K562 (cell line): ENCODE measurements at regions not wholly inside any gene's neighbourhood (a gene's known extent, or its start where the extent isn't known, plus 50 kb on each side); places are given as distances from the start of the nearest gene placed in this dataset.

Source experiments
- ATAC-seq: fragments of 200-7000 bp; cut with Tn5 transposase; 3 replicates; pipeline ENCODE4 v1.9.1; 2020; ENCODE audit warnings: moderate library complexity
- BruUV-seq: library from RNA; stranded (reverse); fragments of 400-500 nt; replicated peaks from 2 replicates; lab custom pipeline; 2021; lab: Mats Ljungman, UMichigan
- CTCF ChIA-PET: fragments of 300-600 bp; formaldehyde crosslinking; extraction: SDS; loops from one replicate; lab custom pipeline; 2021; ENCODE audit warnings: low intra/inter-chr PET ratio; lab: Yijun Ruan, JAX
- POLR2A ChIA-PET: fragments of 300-600, 350-650 bp; sonication (Branson Sonifier 250); formaldehyde crosslinking; extraction: SDS; loops from one replicate; lab custom pipeline; 2021; ENCODE audit warnings: antibody characterized with exemption, inconsistent platforms; lab: Yijun Ruan, JAX
- DNase-seq, 4 experiments: peaks; one replicate each; pipeline versions ENCODE4 v3.0.0 to v3.0.0-alpha.2; 2011 to 2018; ENCODE audit warnings: low spot score in 3 of 4, mixed read lengths in 3 of 4; ENCODE audit errors: extremely low read depth in 1 of 4
- FAIRE-seq: peaks from 2 replicates; lab custom pipeline; 2011; peaks lifted over from hg19 to GRCh38; lab: Jason Lieb, UNC
- H2AFZ ChIP-seq: 2 replicates; pipeline ENCODE4 v1.6.0; 2011; ENCODE audit warnings: low read depth, low read length, control low read depth, inconsistent platforms
- H3K27ac ChIP-seq: fragments of 200-600 bp; 3 replicates; pipeline ENCODE4 v1.8.0; 2011; ENCODE audit warnings: low read depth, mild to moderate bottlenecking, control low read depth, inconsistent platforms, low read length, moderate library complexity, mixed read lengths; ENCODE audit errors: extremely low read depth
- H3K27me3 ChIP-seq, 2 experiments: fragments of 300-600 bp in 1 of 2; 2 replicates in 1 of 2; 3 replicates in 1 of 2; pipeline versions ENCODE4 v1.6.0 to v1.8.0; 2011; ENCODE audit warnings: inconsistent platforms in 2 of 2, low read length in 2 of 2, mild to moderate bottlenecking in 1 of 2, mixed read lengths in 1 of 2, moderate library complexity in 1 of 2; ENCODE audit not compliant: control insufficient read depth in 2 of 2, insufficient read depth in 2 of 2
- H3K36me3 ChIP-seq: fragments of 300-600 bp; 3 replicates; pipeline ENCODE4 v1.8.0; 2011; ENCODE audit warnings: mild to moderate bottlenecking, low read length, inconsistent platforms; ENCODE audit not compliant: control insufficient read depth, insufficient read depth
- H3K4me1 ChIP-seq, 2 experiments: fragments of 200-600 bp in 1 of 2; replicated peaks in 1 of 2; 2 replicates in 1 of 2; 3 replicates in 1 of 2; pipeline versions ENCODE4 v1.5.1 to v1.8.0; 2011; ENCODE audit warnings: inconsistent platforms in 2 of 2, low read length in 2 of 2, mild to moderate bottlenecking in 1 of 2, mixed read lengths in 1 of 2, moderate library complexity in 1 of 2; ENCODE audit not compliant: control insufficient read depth in 2 of 2, insufficient read depth in 2 of 2
- H3K4me2 ChIP-seq: 2 replicates; pipeline ENCODE4 v1.6.1; 2011; ENCODE audit warnings: low read length, control low read depth, inconsistent platforms, mixed read lengths; ENCODE audit not compliant: insufficient read depth
- H3K4me3 ChIP-seq: fragments of 200-600 bp; sonication (generic), shearing (Covaris generic); 2 replicates; pipeline ENCODE4 v1.5.1; 2016; ENCODE audit warnings: control low read depth, inconsistent platforms
- H3K79me2 ChIP-seq: fragments of 200-600 bp; 3 replicates; pipeline ENCODE4 v1.8.0; 2011; ENCODE audit warnings: low read length, inconsistent platforms; ENCODE audit not compliant: control insufficient read depth, insufficient read depth
- H3K9ac ChIP-seq, 2 experiments: 2 replicates each; pipeline versions ENCODE4 v1.6.0 to v1.6.1; 2011; ENCODE audit warnings: low read depth in 2 of 2, low read length in 2 of 2, control low read depth in 1 of 2, inconsistent platforms in 1 of 2, mild to moderate bottlenecking in 1 of 2, mixed read lengths in 1 of 2; ENCODE audit not compliant: insufficient read depth in 1 of 2
- H3K9me1 ChIP-seq: one replicate; pipeline ENCODE4 v1.6.0; 2011; ENCODE audit warnings: inconsistent platforms, mild to moderate bottlenecking, low read length, moderate library complexity; ENCODE audit not compliant: control insufficient read depth, insufficient read depth
- H3K9me3 ChIP-seq: replicated peaks from 2 replicates; pipeline ENCODE4 v1.5.1; 2011; ENCODE audit warnings: low read depth, low read length, inconsistent platforms; ENCODE audit not compliant: control insufficient read depth, insufficient read depth
- H4K20me1 ChIP-seq: replicated peaks from 2 replicates; pipeline ENCODE4 v1.6.1; 2011; ENCODE audit warnings: low read length, inconsistent platforms, mixed read lengths; ENCODE audit not compliant: control insufficient read depth, insufficient read depth
- BRF2 ChIP-seq: IDR thresholded peaks from 3 replicates; pipeline ENCODE4 v1.6.1; 2011; ENCODE audit warnings: borderline replicate concordance, mild to moderate bottlenecking; ENCODE audit not compliant: insufficient read length, insufficient read depth
- FOXK1 ChIP-seq: sonication (generic); formaldehyde crosslinking; IDR thresholded peaks from 2 replicates; pipeline ENCODE4 v1.8.0; 2022; ENCODE audit warnings: missing genetic modification reagents, mild to moderate bottlenecking, borderline replicate concordance
- ILF3 ChIP-seq: fragments of 450-650 bp; IDR thresholded peaks from 2 replicates; pipeline ENCODE4 v1.6.1; 2018; ENCODE audit warnings: antibody characterized with exemption, mild to moderate bottlenecking, moderate library complexity, borderline replicate concordance
- MBD2 ChIP-seq: sonication (generic); IDR thresholded peaks from 2 replicates; pipeline ENCODE4 v1.6.1; 2016; ENCODE audit warnings: low read depth, borderline replicate concordance
- MTA3 ChIP-seq: fragments of 450-650 bp; formaldehyde crosslinking; IDR thresholded peaks from 2 replicates; pipeline ENCODE4 v1.6.1; 2017; ENCODE audit warnings: mild to moderate bottlenecking, borderline replicate concordance
- POLR3A ChIP-seq: IDR thresholded peaks from 2 replicates; pipeline ENCODE4 v1.6.1; 2011; ENCODE audit warnings: borderline replicate concordance, mild to moderate bottlenecking, moderate library complexity; ENCODE audit not compliant: insufficient read length, insufficient read depth; ENCODE audit errors: extremely low read depth
- RHOXF2B ChIP-seq: fragments of 250-450 bp; sonication (Bioruptor Pico); conservative IDR thresholded peaks from 2 replicates; pipeline ENCODE4 v1.5.1; 2021
- USF1 ChIP-seq: sonication (generic); formaldehyde crosslinking; IDR thresholded peaks from 2 replicates; pipeline ENCODE4 v1.9.0; 2022; ENCODE audit warnings: mild to moderate bottlenecking, missing genetic modification reagents
- ZBTB2 ChIP-seq: fragments of 450-650 bp; IDR thresholded peaks from 2 replicates; pipeline ENCODE4 v1.6.1; 2016; ENCODE audit warnings: antibody characterized with exemption
- ZFP91 ChIP-seq: sonication (generic); formaldehyde crosslinking; IDR thresholded peaks from 2 replicates; pipeline ENCODE4 v1.8.0; 2022; ENCODE audit warnings: mild to moderate bottlenecking, missing genetic modification reagents
- ZNF165 ChIP-seq: fragments of 250-450 bp; sonication (Bioruptor Pico); IDR thresholded peaks from 2 replicates; pipeline ENCODE4 v1.4.0; 2020; ENCODE audit warnings: borderline replicate concordance
- ZNF282 ChIP-seq: sonication (generic); formaldehyde crosslinking; IDR thresholded peaks from 2 replicates; pipeline ENCODE4 v1.8.1; 2023; ENCODE audit warnings: missing genetic modification reagents
- ZNF586 ChIP-seq: fragments of 450-650 bp; formaldehyde crosslinking; conservative IDR thresholded peaks from 2 replicates; pipeline ENCODE4 v1.4.0; 2020; ENCODE audit warnings: mild to moderate bottlenecking, moderate library complexity
- ZNF695 ChIP-seq: fragments of 450-650 bp; formaldehyde crosslinking; IDR thresholded peaks from 2 replicates; pipeline ENCODE4 v1.4.0; 2020; ENCODE audit warnings: mild to moderate bottlenecking, moderate library complexity
- ZNF717 ChIP-seq: fragments of 250-450 bp; sonication (Bioruptor Pico); IDR thresholded peaks from 2 replicates; pipeline ENCODE4 v1.5.0; 2021
- in situ Hi-C: fragments of 300-500 bp; cut with MboI; formaldehyde crosslinking; loops from 4 replicates; pipeline ENCODE4 v1.15.0; 2018; ENCODE audit warnings: inconsistent platforms, mixed read lengths
- intact Hi-C: fragments of 100-400 bp; cut with micrococcal nuclease; formaldehyde crosslinking; loops from 2 replicates; pipeline ENCODE4 v1.14.2; 2022

DNA sequence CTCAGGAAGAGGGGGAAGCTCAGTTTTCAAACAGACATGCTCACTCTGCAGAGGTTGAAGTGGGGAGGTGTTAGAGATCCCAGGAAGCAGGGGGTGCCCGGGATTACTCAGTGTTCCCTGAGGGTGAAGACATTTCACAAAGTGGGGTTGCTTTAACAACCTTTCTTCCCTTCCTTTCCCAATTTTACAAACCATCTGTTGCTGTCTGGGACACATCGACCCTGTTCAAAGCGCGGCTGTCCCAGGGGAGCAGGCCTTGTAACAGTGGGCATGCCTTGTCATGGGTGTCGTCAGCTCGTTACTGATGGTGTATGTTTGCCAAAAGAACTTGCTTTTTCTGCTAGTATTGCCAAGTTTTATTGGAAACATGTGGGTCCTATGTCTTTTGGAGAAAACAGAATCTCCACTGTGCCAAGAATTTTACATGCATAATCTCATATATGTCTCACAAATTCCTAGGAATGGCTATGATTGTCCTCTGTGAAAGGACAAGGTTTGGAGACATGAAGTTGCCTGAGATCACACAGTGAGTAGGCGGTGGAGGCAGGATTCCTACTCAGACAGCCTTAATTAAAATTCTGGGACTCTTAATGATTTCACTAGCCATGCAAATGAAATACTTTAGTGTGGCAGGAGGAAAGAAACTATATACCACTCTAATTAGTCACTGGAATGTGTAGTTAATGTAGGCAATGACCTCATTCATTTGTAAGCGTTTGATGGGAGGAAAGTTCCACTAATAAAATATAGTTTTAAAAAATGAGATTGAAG is 198.9 kb downstream of the NXNL2 start (continued):
- no peak for TF ChIP-seq POLR3A
- TF ChIP-seq ZNF586 = no peak
- no peak for TF ChIP-seq ILF3
- no peak for TF ChIP-seq MTA3
- no peak for TF ChIP-seq ZBTB2
- no peak for TF ChIP-seq USF1 (CRISPR knock-in tag)
- no peak for TF ChIP-seq FOXK1 (CRISPR knock-in tag)

- ChIA-PET CTCF (no interaction called here), POLR2A (no interaction called here)
- FAIRE-seq = no peak
- DNase-seq = no peak
- intact Hi-C loops = no loop called here
- Histone ChIP-seq H3K27ac (no peak overlapping the region), H2AFZ (no peak overlapping the region), H3K79me2 (no peaks in the 10 kb centered on the region), H3K27me3 (peaks cover 2 to 5% of the 10 kb centered on the region in 2 experiments; a peak in 2 of 5 replicates), H3K9ac (no peak overlapping the region), H3K4me1 (no peaks in the 10 kb centered on the region), H3K4me2 (no peak overlapping the region), H3K36me3 (no peaks in the 10 kb centered on the region), H3K4me3 (no peak overlapping the region), H3K9me3 (no peaks in the 10 kb centered on the region), H3K9me1 (no peaks in the 10 kb centered on the region), H4K20me1 (no peaks in the 10 kb centered on the region)
- in situ Hi-C loops = no loop called here
- no peak for ATAC-seq
- no TSS peak for BruUV-seq
- no peak for TF ChIP-seq ZNF695 (CRISPR knock-in tag)
- no peak for TF ChIP-seq ZNF282 (CRISPR knock-in tag)
- TF ChIP-seq ZNF586 = no peak
- TF ChIP-seq RHOXF2B (CRISPR knock-in tag) = no peak
- no peak for TF ChIP-seq MBD2
- no peak for TF ChIP-seq ZNF165 (CRISPR knock-in tag)
- TF ChIP-seq ZNF717 (CRISPR knock-in tag) = no peak
- no peak for TF ChIP-seq BRF2
- TF ChIP-seq ZFP91 (CRISPR knock-in tag) = no peak
These were observed 199.5 kb downstream of the NXNL2 start for GRCh38 chr9:88734527-88734926.
